ENCODE measurements at regions not wholly inside any gene's neighbourhood (a gene's known extent, or its start where the extent isn't known, plus 50 kb on each side); places are given as distances from the start of the nearest gene placed in this dataset.

DNA sequence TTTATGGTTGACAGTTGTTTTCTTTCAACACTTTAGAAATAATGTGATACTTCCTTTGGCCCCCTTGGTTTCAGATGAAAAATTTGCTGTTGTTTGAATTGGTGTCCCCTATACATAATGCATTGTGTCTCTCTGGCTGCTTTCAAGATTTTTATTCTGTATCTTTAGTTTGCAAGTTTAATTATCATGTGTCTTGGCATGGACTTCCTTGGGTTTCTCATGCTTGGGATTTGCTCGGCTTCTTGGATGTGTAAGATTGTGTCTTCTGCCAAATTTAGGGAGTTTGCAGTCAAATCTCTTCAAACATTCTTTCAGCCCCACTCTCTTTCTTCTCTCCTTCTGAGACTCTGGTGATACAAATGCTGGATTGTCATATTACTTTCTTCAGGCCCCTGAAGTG, 53.4 kb upstream of the PTPRG start:
- no peak overlapping the region for H3K9ac ChIP-seq (ENCODE audit: control insufficient read depth, extremely low read depth, insufficient read depth, low read length)
- no peak overlapping the region for H3K4me2 ChIP-seq (ENCODE audit: control insufficient read depth, extremely low read depth, insufficient read depth, low read depth, low read length)
- DNase-seq (ENCODE audit: low read depth, low spot score): no peak
- no peak overlapping the region for H3K4me3 ChIP-seq (ENCODE audit: control insufficient read depth in 2 of 3, extremely low read depth in 1 of 3, insufficient read depth in 2 of 3, low read depth in 1 of 3, low read length in 3 of 3)
- H3K4me1 ChIP-seq (ENCODE audit: control insufficient read depth, extremely low read depth, insufficient read depth, low read length): no peaks in the 10 kb centered on the region
- H3K9me3 ChIP-seq (ENCODE audit: control insufficient read depth, low read depth, low read length): no peaks in the 10 kb centered on the region
- H3K27ac ChIP-seq (ENCODE audit: control insufficient read depth, insufficient read depth, low read length): no peak overlapping the region
- no peaks in the 10 kb centered on the region for H3K36me3 ChIP-seq (ENCODE audit: control insufficient read depth in 2 of 2, extremely low read depth in 1 of 2, insufficient read depth in 2 of 2, low read length in 2 of 2)
- TF ChIP-seq, protein P1, sequence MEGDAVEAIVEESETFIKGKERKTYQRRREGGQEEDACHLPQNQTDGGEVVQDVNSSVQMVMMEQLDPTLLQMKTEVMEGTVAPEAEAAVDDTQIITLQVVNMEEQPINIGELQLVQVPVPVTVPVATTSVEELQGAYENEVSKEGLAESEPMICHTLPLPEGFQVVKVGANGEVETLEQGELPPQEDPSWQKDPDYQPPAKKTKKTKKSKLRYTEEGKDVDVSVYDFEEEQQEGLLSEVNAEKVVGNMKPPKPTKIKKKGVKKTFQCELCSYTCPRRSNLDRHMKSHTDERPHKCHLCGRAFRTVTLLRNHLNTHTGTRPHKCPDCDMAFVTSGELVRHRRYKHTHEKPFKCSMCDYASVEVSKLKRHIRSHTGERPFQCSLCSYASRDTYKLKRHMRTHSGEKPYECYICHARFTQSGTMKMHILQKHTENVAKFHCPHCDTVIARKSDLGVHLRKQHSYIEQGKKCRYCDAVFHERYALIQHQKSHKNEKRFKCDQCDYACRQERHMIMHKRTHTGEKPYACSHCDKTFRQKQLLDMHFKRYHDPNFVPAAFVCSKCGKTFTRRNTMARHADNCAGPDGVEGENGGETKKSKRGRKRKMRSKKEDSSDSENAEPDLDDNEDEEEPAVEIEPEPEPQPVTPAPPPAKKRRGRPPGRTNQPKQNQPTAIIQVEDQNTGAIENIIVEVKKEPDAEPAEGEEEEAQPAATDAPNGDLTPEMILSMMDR (optimal IDR thresholded peaks at IDR 0.05 in 1 of 3, IDR thresholded peaks at IDR 0.05 in 1 of 3, conservative IDR thresholded peaks at IDR 0.05 in 1 of 3; ENCODE audit: extremely low read depth in 1 of 3, insufficient read depth in 2 of 3, low read length in 3 of 3): no peak
- TF ChIP-seq EZH2 (IDR thresholded peaks at IDR 0.05; ENCODE audit: low read length): no peak
- H2AFZ ChIP-seq (ENCODE audit: control insufficient read depth, low read length): no peak overlapping the region
- dilution Hi-C loops (cut with MboI; ENCODE audit: extremely low pct_ligation_motif_present, low sequenced_read_pairs): no loop called here
- FAIRE-seq: no peak
- no peaks in the 10 kb centered on the region for H4K20me1 ChIP-seq (ENCODE audit: control insufficient read depth, extremely low read depth, insufficient read depth, low read length)
- H3K9me1 ChIP-seq (ENCODE audit: control insufficient read depth, extremely low read depth, insufficient read depth, low read length): no peaks in the 10 kb centered on the region
- H3K79me2 ChIP-seq (ENCODE audit: control insufficient read depth, insufficient read depth, low read length): no peaks in the 10 kb centered on the region
- peaks cover 2% of the 10 kb centered on the region for H3K27me3 ChIP-seq (ENCODE audit: control insufficient read depth, extremely low read depth, insufficient read depth, low read length)
